Transverse colon (tissue), 3 donors: ENCODE measurements at regions not wholly inside any gene's neighbourhood (a gene's known extent, or its start where the extent isn't known, plus 50 kb on each side); places are given as distances from the start of the nearest gene placed in this dataset.

Source experiments
- POLR2A ChIP-seq: fragments of 450-650 bp; IDR thresholded peaks from one replicate; pipeline ENCODE4 v1.6.1; 2016; ENCODE audit warnings: antibody characterized with exemption, mild to moderate bottlenecking, moderate library complexity
- TF ChIP-seq, protein P1 (sequence below), 5 experiments: fragments of 200-600 bp in 3 of 5; fragments of 450-650 bp in 2 of 5; sonication (generic) in 3 of 5; IDR thresholded peaks; 1 replicate in 2 of 5; 2 replicates in 3 of 5; pipeline ENCODE4 v1.5.1; 2016 to 2017; ENCODE audit warnings: antibody characterized with exemption in 5 of 5, inconsistent platforms in 3 of 5, mild to moderate bottlenecking in 2 of 5, moderate library complexity in 1 of 5

DNA sequence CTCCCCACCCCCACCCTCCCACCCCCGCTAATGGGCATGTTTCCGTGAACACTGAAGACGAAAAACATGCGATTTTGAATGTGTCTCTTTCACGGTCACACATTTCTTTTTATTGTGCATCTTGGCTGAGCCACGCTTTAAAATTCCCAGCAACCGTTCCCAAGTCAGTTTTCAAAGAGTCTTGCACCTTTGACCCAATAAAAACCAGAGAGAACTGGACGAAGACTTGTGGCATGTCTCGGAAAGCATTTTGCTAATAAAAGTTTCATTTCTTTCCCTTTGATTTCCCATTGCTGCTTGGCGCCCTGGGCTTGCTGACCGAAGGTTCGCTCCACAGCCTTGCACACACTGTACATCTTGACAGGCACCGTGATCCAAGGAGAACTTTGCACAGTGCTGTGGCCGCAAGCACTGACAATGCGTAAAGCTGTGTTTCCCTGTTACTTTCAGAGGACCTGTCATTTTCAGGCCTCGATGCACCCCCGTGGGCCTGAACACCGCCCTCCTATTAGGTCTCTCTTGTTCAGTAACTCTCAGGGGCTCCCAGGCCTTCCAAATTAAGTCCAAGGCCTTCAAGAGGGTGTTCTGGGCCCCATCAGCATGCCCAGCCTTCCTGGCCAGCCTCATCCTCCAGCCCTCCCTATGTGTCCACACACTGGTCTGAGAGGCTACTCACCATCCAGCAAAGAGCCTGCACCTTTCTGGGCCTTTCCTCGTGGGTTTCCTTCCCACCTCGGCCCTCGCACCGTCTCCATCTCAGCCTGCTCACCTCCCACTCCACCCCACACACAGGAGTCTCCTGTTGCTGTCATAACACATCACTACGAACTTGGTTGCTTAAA lies 63.4 kb upstream of the DIO3 start:
- no peak for TF ChIP-seq POLR2A
- TF ChIP-seq, protein P1, sequence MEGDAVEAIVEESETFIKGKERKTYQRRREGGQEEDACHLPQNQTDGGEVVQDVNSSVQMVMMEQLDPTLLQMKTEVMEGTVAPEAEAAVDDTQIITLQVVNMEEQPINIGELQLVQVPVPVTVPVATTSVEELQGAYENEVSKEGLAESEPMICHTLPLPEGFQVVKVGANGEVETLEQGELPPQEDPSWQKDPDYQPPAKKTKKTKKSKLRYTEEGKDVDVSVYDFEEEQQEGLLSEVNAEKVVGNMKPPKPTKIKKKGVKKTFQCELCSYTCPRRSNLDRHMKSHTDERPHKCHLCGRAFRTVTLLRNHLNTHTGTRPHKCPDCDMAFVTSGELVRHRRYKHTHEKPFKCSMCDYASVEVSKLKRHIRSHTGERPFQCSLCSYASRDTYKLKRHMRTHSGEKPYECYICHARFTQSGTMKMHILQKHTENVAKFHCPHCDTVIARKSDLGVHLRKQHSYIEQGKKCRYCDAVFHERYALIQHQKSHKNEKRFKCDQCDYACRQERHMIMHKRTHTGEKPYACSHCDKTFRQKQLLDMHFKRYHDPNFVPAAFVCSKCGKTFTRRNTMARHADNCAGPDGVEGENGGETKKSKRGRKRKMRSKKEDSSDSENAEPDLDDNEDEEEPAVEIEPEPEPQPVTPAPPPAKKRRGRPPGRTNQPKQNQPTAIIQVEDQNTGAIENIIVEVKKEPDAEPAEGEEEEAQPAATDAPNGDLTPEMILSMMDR (IDR thresholded peaks at IDR 0.05): no peak
